ENCODE measurements at regions not wholly inside any gene's neighbourhood (a gene's known extent, or its start where the extent isn't known, plus 50 kb on each side); places are given as distances from the start of the nearest gene placed in this dataset.

- DNase-seq (ENCODE audit: low read depth), result no peak
Observed at GRCh38 chr1:11413986-11414391, 65.0 kb upstream of the DISP3 start.

GRCh38 chr1:11414926-11415538, 63.9 kb upstream of the DISP3 start:
- DNase-seq (ENCODE audit: low read depth), result no peak

- no peak for DNase-seq (ENCODE audit: low read depth)
Observed at GRCh38 chr1:11417162-11417561, 61.8 kb upstream of the DISP3 start.

GRCh38 chr1:11418056-11418455, 60.9 kb upstream of the DISP3 start:
- DNase-seq (ENCODE audit: low read depth), result no peak

GRCh38 chr1:11421443-11421842, 57.5 kb upstream of the DISP3 start:
- DNase-seq (ENCODE audit: low read depth), result no peak

GRCh38 chr1:11422686-11423085, 56.3 kb upstream of the DISP3 start:
- no peak for DNase-seq (ENCODE audit: low read depth)

GRCh38 chr1:11426617-11427016, 52.3 kb upstream of the DISP3 start:
- DNase-seq (ENCODE audit: low read depth), result no peak

GRCh38 chr1:11428789-11429188, 50.2 kb upstream of the DISP3 start:
- no peak for DNase-seq (ENCODE audit: low read depth)
